IPS-NIHi11 (cell line): ENCODE measurements at regions not wholly inside any gene's neighbourhood (a gene's known extent, or its start where the extent isn't known, plus 50 kb on each side); places are given as distances from the start of the nearest gene placed in this dataset.
"Not testable (repeated sequence)": the region's sequence is repeated elsewhere in the genome, so short reads cannot be mapped to it uniquely, and the experiment has no call there.

ENCODE experiments used
- DNase-seq: peaks from one replicate; pipeline ENCODE4 v3.0.0; 2012; ENCODE audit warnings: mixed read lengths, low spot score

DNA sequence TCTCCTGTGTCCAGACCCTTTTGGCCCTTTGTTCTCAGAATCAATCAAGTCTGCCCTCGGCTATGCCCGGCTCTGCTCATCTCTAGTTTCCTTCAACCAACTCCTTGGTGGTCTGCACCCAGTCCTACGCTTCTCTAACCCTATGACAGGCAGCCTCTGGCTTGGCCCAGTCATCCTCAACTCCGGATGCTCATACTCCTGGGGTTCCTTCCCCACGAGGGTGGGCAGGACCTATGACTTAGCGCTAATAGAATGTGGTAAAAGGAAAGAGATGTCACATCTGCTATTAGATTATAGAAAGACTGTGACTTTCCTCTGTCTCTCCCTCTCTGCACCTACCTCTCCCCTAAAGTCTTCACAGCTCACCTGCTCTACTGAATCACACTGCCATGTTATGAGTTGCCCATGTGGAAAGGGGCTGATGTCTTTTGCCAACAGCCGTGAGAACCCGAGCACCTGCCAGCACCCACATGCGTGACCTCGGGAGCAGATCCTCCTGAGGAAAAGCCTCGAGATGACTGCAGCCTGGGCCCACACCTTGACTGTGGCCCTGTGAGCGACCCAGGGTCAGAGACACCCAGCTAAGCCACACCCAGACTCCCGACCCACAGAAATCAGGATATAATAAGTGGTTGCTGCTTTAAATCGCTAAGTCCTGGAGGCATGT lies 334.9 kb downstream of the GADD45G start:
- no peak for DNase-seq

DNA sequence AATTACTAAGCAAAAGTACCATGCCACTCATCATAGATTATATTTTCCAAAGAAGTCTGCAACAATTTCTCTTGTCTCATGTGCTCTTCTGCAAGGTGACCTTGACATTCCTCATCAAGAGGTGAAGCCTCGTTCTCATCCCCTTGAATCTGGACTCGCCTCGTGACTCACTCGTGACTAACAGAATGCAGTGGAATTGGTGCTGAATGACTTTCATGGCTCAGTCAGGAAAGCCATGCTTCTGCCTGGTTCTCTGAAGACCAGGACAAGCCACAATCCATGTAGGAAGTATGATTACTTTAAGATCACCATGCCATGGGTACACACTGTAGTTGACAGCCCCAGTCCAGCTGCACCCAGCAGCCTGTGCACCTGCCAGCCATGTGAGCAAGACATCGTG lies 335.8 kb downstream of the GADD45G start:
- no peak for DNase-seq

DNA sequence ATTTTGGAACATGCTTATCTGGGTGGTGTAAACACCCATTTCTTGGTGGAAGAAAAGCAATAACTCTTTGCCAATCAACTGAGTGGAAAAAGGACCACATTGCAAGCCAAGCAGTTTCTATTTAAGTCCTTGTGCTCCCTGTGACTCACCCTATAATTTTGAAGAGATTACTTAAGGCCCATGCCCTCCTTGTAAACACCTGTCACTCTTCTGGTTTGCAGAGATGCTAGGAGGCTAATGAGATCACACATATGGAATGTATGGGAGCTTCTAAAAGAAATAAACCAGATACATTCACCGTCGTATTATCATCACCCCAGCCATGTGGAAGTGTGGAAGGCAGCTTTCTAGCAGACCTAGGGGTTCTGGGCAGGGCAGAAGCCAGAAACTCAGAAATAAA lies 337.1 kb downstream of the GADD45G start:
- DNase-seq: no peak

DNA sequence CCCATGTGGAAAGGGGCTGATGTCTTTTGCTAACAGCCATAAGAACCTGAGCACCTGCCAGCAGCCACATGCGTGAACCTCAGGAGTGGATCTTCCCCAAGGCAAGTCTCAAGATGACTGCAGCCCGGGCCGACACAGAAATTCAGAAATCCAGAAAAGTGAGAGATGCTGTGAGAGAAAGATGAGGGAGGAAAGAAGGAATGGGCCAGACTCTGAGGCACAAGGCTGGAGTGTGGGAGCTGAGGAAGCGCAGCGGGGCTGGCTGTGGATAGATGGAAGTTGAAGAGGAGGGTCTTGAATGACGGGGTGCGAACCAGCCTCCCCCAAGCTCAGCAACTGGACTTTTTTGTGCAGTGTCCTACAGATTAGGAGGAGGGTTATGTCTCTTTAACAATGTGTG lies 337.8 kb downstream of the GADD45G start:
- no peak for DNase-seq

DNA sequence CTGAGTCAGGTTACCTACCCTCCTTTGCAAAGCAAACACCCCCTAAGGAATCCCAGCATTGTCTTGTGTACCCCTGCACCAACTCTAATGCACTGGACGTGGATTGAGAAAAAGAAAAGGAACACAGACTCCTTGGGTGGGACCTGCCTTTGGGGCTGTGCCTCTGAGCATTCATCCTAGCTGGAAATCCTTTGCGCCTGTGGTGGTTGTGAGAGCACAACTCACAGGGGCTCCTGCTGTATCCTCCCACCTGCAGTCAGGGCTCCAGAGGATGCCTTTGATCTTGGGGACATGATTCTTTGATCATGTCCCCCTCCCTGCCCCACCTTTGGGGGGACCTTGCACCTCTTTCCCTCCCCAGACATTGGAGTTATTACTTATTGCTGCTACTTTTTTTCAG lies 338.5 kb downstream of the GADD45G start:
- DNase-seq: no peak

DNA sequence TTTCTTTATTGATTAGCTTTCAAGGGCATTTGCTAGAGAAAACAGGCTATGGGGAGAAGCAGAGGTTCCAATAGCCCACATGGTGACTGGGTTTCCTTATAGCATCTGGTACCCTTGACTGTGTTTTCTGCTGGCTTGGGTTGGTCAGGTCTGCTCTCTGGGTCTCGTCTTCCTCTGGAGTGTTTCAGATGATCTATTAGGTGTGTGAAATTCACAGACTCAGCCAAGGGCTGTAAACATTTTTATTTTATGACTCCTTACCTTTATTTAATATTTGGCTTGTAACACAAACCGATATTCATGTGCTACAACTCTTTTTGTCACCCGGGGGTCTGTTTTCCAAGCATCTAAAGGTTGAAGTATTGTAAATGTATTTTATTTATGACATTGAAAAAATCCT lies 338.9 kb downstream of the GADD45G start:
- no peak for DNase-seq

DNA sequence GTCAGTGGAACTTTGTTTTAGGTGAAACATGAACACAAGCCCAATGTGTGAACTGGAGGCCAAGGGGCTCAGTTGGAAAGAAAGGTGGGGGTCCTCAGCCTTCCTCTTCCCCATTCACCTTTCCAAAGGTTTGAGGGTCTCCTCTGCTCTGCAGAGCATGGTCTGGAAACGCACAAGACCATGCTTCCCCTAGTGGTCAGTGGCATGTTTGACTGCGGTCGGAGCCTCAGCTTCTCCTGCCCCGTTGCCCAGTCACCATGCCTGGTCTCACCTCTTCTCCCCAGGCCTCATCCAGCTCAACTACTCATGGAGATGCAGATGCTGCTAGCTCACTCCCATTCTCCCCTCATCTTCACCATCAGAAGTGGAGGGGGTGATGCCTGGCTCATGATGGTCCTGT lies 340.3 kb downstream of the GADD45G start:
- DNase-seq: no peak

DNA sequence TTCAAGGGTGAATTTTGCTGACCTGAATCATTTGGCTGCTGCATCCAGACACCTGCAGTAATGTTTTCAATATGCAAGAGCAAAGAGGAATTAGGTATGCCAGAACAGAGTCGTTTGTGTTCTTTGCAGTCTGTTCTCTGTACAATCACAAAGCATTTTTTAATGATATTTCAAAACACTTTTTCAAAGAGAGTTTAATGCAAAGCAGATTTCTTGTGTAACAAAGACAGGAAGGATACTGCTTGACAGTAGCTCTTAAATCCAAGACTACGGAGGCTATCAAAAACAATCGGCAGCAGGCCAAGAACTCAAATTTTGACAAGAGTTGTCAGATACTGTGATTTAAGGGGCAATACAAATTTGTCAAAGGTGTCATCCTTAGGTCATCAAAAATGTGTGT lies 341.9 kb downstream of the GADD45G start:
- no peak for DNase-seq

DNA sequence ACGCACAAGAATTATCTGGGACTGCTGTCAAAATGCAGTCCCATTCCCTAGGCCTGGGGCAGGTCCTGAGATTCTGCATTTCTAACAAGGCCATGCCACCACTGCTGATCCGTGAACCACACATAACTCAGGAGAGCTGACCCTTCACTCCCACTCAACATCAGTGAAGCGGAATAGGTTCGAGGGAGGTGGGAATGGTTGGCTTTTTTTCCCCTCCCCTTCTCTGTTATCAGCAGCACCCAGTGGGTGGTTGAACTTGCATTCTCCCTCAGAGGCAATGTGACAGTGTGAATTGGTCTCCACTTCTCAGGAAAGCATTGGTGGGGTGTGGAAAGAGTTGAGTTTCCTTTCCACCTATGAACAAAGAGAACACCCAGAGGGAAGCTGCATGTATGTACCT lies 344.3 kb downstream of the GADD45G start:
- DNase-seq: no peak

DNA sequence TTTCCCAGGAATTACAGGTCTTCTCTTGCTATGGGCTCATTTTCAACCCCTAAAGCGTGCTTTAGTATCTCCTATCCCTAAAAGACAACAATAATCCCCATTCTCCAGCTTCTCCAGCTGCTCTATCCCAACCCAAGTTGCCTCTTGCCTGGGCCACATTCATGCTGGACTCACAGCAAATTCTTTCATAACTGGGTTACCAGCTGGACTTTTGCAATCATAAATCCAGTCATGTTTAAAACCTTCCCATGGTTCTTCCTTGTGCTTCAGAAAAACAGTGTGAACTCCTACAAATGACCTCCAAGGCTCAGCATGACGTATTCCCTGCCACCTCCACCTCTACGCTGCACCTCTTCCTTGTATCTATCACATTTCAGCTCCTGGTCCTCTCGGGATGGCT lies 346.9 kb downstream of the GADD45G start:
- no peak for DNase-seq

DNA sequence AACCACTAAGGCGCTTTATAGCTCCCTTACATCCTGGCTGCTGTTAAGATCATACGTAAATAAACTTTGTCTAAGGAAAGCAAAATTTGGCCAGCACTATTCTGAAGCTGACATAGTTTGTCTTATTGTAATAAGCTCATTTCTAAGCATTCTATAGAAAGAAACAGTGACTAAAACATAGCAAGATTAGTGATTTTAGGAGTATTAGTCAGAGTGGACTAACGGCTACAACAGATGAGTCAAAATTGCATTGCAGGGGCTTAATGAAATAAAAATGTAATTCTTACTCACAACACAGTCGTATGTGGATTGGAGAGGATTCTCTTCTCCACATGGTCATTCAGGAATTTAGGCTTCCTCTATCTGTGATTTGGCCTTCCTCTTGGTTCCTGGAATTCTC lies 347.6 kb downstream of the GADD45G start:
- no peak for DNase-seq

DNA sequence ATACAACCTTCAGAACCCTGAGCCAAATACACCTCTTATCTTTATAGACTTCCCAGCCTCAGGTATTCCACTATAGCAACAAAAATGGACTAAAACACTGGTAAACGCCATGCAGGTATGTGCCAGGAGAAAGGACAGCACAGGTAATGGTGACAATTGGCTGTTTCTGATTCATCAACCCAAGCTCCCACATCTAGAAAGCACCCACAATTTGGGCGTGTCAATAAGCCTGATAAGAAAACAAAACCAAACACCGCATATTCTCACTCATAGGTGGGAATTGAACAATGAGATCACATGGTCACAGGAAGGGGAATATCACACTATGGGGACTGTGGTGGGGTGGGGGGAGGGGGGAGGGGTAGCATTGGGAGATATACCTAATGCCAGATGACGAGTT lies 348.5 kb downstream of the GADD45G start:
- DNase-seq: not testable (repeated sequence)

DNA sequence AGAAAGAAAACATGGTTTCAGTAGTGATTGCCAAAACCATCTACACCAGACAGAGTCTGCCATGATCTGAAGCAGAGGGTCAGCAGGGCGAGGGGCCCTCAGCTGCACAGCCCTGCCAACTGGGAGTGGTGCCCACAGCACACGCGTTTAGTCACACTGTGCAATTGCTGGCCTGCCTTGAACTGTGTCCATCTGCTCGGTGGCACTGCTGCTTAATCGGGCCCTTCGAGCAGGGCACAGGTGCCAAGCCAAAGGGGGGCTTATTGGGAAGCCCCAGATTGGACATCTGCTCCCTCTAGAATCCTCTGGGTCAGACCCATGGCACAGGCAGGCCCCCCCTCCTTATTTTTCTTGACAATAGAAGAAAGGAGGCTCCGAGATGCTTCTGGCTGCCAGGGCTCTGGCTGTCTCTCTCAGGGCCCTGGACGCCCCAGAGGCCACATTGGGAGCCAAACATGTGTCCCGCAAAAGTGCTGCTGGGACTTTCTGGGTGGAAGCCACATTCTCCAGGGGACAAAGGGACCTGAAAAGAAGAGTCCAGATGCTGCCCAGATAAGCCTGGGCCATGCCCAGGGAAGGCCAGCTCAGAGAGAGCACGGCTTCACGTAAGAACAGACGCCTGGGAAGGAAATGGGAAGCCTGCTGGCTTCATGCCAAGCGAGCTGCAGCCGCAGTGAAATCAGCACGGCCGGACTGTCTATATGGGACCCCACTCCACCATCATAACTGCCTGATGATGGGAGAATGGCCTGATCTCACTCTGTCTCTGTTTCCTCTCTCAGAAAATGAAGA lies 349.2 kb downstream of the GADD45G start:
- DNase-seq: no peak

DNA sequence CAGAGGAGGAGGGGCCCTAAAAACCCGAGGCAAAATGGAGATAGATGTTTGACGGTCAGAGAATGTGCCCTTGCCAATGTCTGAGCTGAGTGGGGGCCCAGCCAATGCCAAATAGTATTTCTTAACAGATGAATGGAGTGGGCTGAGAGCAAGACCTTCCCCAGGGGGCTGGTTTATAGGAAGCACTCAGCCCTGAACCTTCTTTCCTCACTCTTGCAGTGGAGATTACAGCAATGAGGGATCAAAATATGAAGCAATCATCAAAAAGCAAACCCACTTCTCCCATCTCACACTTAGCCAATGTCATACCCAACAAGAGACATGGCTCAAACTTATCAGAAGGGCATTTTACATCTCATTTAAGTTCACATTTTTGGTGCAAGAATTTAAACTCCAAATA lies 350.3 kb downstream of the GADD45G start:
- no peak for DNase-seq

DNA sequence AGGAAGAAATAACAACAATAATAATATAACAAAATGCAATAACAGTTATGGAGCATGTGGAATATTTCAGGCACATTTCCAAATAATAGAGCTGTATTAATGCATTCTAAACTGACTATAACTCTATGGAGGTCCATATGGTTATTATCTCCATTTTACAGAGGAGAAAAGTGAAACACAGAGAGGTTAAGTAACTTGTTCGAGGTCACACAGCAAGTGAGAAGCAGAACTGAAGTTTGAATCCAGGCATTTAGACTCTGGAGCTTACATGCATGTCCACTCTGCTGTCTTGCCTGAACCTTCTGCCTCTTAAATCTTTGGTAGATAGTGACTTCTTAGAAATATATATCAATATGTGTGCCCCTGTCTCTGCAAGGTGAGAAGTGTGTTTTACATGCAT lies 350.8 kb downstream of the GADD45G start:
- DNase-seq: no peak

DNA sequence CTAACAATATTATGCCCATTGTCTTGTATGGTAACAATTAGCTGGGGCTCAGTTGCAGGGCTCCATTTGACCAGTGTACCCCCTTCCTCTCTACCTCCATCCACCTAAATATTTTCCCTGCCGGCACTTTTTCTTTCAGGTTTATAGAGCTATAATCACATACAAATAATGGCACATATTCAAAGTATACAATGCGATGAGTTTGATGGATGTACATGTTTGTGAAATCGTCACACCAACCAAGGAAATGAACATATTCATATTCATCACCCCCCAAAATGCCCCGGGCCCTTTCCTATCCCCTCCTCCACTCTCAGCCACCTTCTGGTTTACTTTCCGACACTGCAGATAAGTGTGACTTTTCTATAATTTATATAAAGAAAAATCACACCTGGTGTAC lies 351.5 kb downstream of the GADD45G start:
- DNase-seq: no peak

DNA sequence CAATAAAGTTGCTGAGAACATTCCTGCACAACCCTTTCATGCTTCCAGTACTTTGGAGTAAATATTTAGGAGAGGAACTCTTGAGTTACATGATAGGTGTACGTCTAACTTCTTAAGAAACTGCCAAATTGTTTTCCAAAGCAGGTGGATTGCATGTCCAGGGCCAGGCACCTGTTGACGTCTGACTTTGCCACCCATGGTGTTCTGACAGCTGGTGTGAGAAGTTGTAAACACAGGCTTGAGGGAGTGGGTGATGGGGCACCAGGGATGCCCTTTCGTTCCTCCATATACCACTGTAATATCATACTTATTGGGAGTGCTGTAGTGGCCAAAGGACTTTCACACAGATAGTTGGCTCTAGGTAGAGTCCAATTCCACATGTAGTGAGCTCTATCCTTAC lies 352.1 kb downstream of the GADD45G start:
- no peak for DNase-seq

DNA sequence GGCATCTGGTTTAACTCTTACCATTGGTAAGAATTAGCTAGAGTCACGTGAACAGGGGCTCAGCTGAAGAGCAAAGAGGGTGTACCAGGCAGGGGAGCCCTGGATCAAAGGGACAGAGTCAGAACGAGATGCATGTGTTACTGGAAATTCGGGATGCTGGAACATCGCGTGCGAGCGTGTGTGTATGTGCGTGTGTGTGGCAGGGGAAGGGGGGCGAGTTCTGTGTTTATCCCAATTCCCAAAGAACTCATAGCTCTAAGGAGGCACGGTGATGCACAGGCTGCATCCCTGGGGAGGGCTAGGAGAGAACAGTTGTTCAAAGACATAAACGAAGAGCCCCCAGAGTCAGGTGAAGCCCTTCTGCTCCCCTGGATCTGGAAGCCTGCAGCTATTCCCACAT lies 353.3 kb downstream of the GADD45G start:
- no peak for DNase-seq

DNA sequence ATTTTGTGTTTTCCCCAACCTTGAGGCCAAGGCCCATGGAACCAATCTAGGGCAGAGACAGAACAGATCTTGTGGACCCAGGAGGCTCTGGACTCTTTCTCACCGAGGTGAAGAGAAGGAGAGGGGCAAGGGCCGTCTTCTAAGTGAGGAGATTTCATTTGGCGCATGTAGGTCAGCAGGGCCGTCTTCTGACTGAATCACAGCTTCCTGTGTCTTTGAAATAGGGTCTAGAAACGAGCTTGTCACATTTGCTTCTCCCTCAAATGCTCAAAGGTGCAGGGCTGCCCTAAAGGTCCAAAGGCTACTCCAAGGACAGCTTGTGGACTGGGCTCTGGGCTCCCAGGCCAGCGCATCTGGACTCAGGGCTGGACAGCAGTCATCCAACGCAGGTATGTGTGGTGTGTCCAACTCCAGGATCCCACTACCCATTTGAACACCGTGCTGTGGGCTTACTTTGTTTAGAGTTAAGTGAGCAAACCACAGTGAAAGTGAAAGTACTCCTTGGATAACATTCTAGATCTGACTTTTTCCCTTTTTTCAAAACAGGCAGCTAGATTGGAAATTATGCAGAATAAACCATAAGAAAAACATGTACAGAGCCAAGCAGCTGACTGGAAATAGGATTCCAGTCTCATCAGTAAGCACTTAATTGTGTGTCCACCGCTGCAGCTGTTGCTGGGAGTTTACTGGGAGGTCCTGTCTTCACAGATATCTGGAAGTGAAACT lies 357.0 kb downstream of the GADD45G start:
- DNase-seq: no peak

DNA sequence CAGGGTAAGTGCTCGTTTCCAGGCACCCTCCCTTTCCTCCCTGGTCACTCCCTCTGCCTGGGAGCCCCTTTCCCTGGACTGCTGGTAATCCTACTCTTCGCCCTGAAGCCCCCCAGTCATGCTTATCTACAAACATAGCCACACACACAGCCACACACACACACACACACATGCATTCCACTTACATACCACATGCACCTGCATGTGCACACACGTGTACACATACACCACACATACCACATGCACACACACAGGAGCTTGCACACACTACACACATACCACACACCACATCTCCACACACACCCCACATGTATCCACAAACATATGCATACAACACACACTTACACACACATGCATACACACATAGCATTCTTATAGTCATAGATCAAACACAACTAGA lies 358.5 kb downstream of the GADD45G start:
- no peak for DNase-seq

DNA sequence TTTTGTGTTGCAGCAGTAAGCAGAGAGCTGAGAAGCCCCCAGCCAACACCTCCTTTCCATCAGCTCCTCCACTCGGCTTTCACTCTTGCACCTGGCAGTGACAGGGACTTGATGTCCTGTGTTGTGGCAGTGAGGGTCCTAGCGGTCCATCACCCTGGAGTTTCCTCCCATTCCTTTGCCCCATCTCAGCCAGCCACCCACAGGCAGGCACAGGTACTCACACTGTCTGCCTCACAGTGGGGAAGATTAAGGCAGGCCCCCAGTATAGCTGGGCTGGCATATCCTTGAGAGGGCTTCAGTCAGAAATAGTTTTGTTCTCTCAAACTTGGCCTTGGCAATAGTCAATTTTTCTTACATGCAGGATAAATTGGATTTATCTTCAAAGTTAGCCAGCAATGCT lies 362.7 kb downstream of the GADD45G start:
- DNase-seq: no peak

DNA sequence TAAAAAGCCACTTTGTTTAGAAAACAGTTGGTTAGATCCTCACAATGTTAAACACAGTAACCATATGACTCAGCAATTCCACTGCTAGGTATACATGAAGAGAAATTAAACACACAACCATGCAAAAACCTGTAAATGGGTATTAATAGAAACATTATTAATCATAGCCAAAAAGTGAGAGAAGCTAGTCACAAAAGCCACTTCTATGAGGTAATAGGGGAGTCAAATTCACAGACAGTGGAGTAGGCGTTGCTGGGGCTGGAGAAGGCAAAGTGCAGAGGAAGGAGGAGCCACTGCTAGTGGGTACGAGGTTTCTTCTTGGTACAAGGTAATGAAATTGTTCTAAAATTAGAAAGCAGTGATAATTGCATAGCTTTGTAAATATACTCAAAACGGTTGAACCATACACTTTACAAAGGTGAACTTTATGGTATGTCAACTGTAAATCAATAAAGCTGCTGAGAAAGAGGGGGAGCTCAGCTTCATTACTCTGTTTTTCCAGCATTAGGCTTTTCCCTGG lies 364.4 kb downstream of the GADD45G start:
- DNase-seq: no peak
